ENCODE measurements at regions not wholly inside any gene's neighbourhood (a gene's known extent, or its start where the extent isn't known, plus 50 kb on each side); places are given as distances from the start of the nearest gene placed in this dataset.

- TF ChIP-seq CTCF (conservative IDR thresholded peaks at IDR 0.05) (no peak), ZFX (IDR thresholded peaks at IDR 0.05) (no peak; the same call in 1 of the 2 replicates)
These were observed 153.3 kb upstream of the ERCC6L2 start for GRCh38 chr9:95722141-95722540.

Measured in C4-2B (cell line).